ENCODE measurements at regions not wholly inside any gene's neighbourhood (a gene's known extent, or its start where the extent isn't known, plus 50 kb on each side); places are given as distances from the start of the nearest gene placed in this dataset.

- Histone ChIP-seq H3K36me3 (no peaks in the 10 kb centered on the region), H3K27me3 (no peaks in the 10 kb centered on the region), H3K4me3 (ENCODE audit: low read depth in 1 of 2, low read length in 1 of 2) (no peak overlapping the region), H3K27ac (no peak overlapping the region), H3K9me3 (no peaks in the 10 kb centered on the region), H3K4me1 (ENCODE audit: control insufficient read depth in 1 of 2, insufficient read depth in 1 of 2, low read depth in 1 of 2, low read length in 1 of 2) (peaks cover 2 to 10% of the 10 kb centered on the region in 2 experiments)
- no peak for TF ChIP-seq CTCF (IDR thresholded peaks at IDR 0.05)
These were observed 105.4 kb downstream of the ZNF365 start for GRCh38 chr10:62479523-62479922.

GRCh38 chr10:62480196-62480595 lies 106.0 kb downstream of the ZNF365 start:
- no peak overlapping the region for H3K4me3 ChIP-seq (ENCODE audit: low read depth in 1 of 2, low read length in 1 of 2)
- peaks cover 2 to 10% of the 10 kb centered on the region in 2 experiments for H3K4me1 ChIP-seq (ENCODE audit: control insufficient read depth in 1 of 2, insufficient read depth in 1 of 2, low read depth in 1 of 2, low read length in 1 of 2)
- no peak for TF ChIP-seq CTCF (IDR thresholded peaks at IDR 0.05)
- no peaks in the 10 kb centered on the region for H3K9me3 ChIP-seq
- no peaks in the 10 kb centered on the region for H3K27me3 ChIP-seq
- H3K36me3 ChIP-seq: no peaks in the 10 kb centered on the region
- no peak overlapping the region for H3K27ac ChIP-seq

DNA sequence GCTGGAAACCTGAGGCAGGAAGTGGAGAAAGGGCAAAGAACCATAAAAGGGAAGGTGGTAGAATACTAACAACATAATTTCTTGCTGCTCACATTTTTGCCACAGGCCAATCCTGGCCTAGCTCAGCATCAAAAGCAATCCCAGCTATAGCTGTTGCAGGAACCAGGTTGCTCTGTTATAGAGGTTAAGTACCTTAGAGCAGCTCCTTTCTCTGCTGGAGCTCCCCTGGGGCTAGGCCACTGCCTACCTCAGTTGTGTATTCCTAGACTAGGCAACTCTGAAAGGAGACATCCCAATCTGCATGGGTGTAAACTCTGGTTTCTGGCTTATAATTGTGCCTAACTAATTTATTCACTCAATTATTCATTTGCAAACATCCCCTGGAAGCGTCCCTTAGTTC lies 108.4 kb downstream of the ZNF365 start:
- Histone ChIP-seq H3K4me3 (ENCODE audit: low read depth in 1 of 2, low read length in 1 of 2) (no peak overlapping the region), H3K27ac (no peak overlapping the region), H3K27me3 (no peaks in the 10 kb centered on the region), H3K36me3 (no peaks in the 10 kb centered on the region), H3K4me1 (ENCODE audit: control insufficient read depth in 1 of 2, insufficient read depth in 1 of 2, low read depth in 1 of 2, low read length in 1 of 2) (peaks cover 2 to 10% of the 10 kb centered on the region in 2 experiments), H3K9me3 (no peaks in the 10 kb centered on the region)
- no peak for TF ChIP-seq CTCF (IDR thresholded peaks at IDR 0.05)

- no peaks in the 10 kb centered on the region for H3K36me3 ChIP-seq
- H3K27me3 ChIP-seq: no peaks in the 10 kb centered on the region
- peaks cover 31 to 37% of the 10 kb centered on the region in 2 experiments for H3K4me1 ChIP-seq (ENCODE audit: control insufficient read depth in 1 of 2, insufficient read depth in 1 of 2, low read depth in 1 of 2, low read length in 1 of 2)
- H3K9me3 ChIP-seq: no peaks in the 10 kb centered on the region
- H3K27ac ChIP-seq: peak overlapping the region; percentile 72
- TF ChIP-seq CTCF (IDR thresholded peaks at IDR 0.05): no peak
- no peak overlapping the region for H3K4me3 ChIP-seq (ENCODE audit: low read depth in 1 of 2, low read length in 1 of 2)
These were observed 117.4 kb downstream of the ZNF365 start for GRCh38 chr10:62491597-62491996.

- TF ChIP-seq CTCF (IDR thresholded peaks at IDR 0.05): no peak
These were observed 118.1 kb downstream of the ZNF365 start for GRCh38 chr10:62492012-62492869.

More at GRCh38 chr10:62492012-62492869, 118.1 kb downstream of the ZNF365 start:
- Histone ChIP-seq H3K27ac (peak overlapping the region; percentile 72), H3K9me3 (no peaks in the 10 kb centered on the region), H3K36me3 (no peaks in the 10 kb centered on the region), H3K4me3 (ENCODE audit: low read depth in 1 of 2, low read length in 1 of 2) (no peak overlapping the region), H3K27me3 (peaks cover 6% of the 10 kb centered on the region), H3K4me1 (ENCODE audit: control insufficient read depth in 1 of 2, insufficient read depth in 1 of 2, low read depth in 1 of 2, low read length in 1 of 2) (peaks cover 31 to 37% of the 10 kb centered on the region in 2 experiments)

Data from neutrophil (primary cell).